Activated T-cell treated with anti-CD3 and anti-CD28 coated beads for 4 hours (primary cell): ENCODE measurements at regions not wholly inside any gene's neighbourhood (a gene's known extent, or its start where the extent isn't known, plus 50 kb on each side); places are given as distances from the start of the nearest gene placed in this dataset.

ENCODE experiments used
- DNase-seq: peaks from one replicate; pipeline ENCODE4 v3.0.0-alpha.2; 2020

- no peak for DNase-seq
Measured at GRCh38 chr5:54671681-54672080, 154.1 kb downstream of the SNX18 start.

- DNase-seq = no peak
Measured at GRCh38 chr5:54671111-54671531, 153.6 kb downstream of the SNX18 start.

- no peak for DNase-seq
Measured at GRCh38 chr5:54670281-54670680, 152.7 kb downstream of the SNX18 start.

GRCh38 chr5:54669845-54670244 lies 152.3 kb downstream of the SNX18 start:
- no peak for DNase-seq

GRCh38 chr5:54669285-54669684 lies 151.7 kb downstream of the SNX18 start:
- no peak for DNase-seq

GRCh38 chr5:54668096-54668495 lies 150.5 kb downstream of the SNX18 start:
- no peak for DNase-seq

- no peak for DNase-seq
Measured at GRCh38 chr5:54667136-54667535, 149.6 kb downstream of the SNX18 start.

- DNase-seq = no peak
Measured at GRCh38 chr5:54663866-54664265, 146.3 kb downstream of the SNX18 start.

- DNase-seq = no peak
Measured at GRCh38 chr5:54661111-54661510, 143.6 kb downstream of the SNX18 start.

- DNase-seq = no peak
Measured at GRCh38 chr5:54659700-54660131, 142.2 kb downstream of the SNX18 start.

- no peak for DNase-seq
Measured at GRCh38 chr5:54658010-54658409, 140.5 kb downstream of the SNX18 start.

GRCh38 chr5:54656261-54656728 lies 138.7 kb downstream of the SNX18 start:
- no peak for DNase-seq

- DNase-seq = no peak
Measured at GRCh38 chr5:54655761-54656160, 138.2 kb downstream of the SNX18 start.

GRCh38 chr5:54655266-54655665 lies 137.7 kb downstream of the SNX18 start:
- DNase-seq = no peak

- DNase-seq = no peak
Measured at GRCh38 chr5:54653956-54654614, 136.5 kb downstream of the SNX18 start.

GRCh38 chr5:54651482-54652076 lies 134.0 kb downstream of the SNX18 start:
- DNase-seq = no peak

GRCh38 chr5:54649041-54649504 lies 131.5 kb downstream of the SNX18 start:
- no peak for DNase-seq

- peak; percentile 24 for DNase-seq
Measured at GRCh38 chr5:54646356-54647101, 129.0 kb downstream of the SNX18 start.

- DNase-seq = no peak
Measured at GRCh38 chr5:54645882-54646355, 128.4 kb downstream of the SNX18 start.

- DNase-seq = no peak
Measured at GRCh38 chr5:54644226-54644625, 126.7 kb downstream of the SNX18 start.

GRCh38 chr5:54643685-54644106 lies 126.1 kb downstream of the SNX18 start:
- DNase-seq = no peak

- no peak for DNase-seq
Measured at GRCh38 chr5:54639621-54640020, 122.1 kb downstream of the SNX18 start.

GRCh38 chr5:54638106-54638505 lies 120.5 kb downstream of the SNX18 start:
- DNase-seq = no peak

- DNase-seq = no peak
Measured at GRCh38 chr5:54637654-54638053, 120.1 kb downstream of the SNX18 start.
